Endothelial cell of umbilical vein (primary cell): ENCODE measurements at regions not wholly inside any gene's neighbourhood (a gene's known extent, or its start where the extent isn't known, plus 50 kb on each side); places are given as distances from the start of the nearest gene placed in this dataset.

Experiments used
- BruUV-seq: library from RNA; stranded (reverse); fragments of 400-500 nt; replicated peaks from 2 replicates; lab custom pipeline; 2021; lab: Mats Ljungman, UMichigan
- CTCF ChIA-PET: fragments of 300-600, 350-600 bp; sonication (Branson Sonifier 250); formaldehyde crosslinking; loops from one replicate; lab custom pipeline; 2021; ENCODE audit warnings: antibody characterized with exemption, inconsistent platforms; lab: Charles Lee
- POLR2A ChIA-PET: fragments of 300-600, 350-600 bp; sonication (Branson Sonifier 250); formaldehyde crosslinking; loops from one replicate; lab custom pipeline; 2021; ENCODE audit warnings: antibody characterized with exemption, inconsistent platforms; lab: Charles Lee
- DNase-seq: peaks from one replicate; pipeline ENCODE4 v3.0.0-alpha.2; 2011; ENCODE audit warnings: low read depth, low spot score
- FAIRE-seq: peaks from 2 replicates; lab custom pipeline; 2011; peaks lifted over from hg19 to GRCh38; lab: Jason Lieb, UNC
- H2AFZ ChIP-seq: 2 replicates; pipeline ENCODE4 v1.6.0; 2012; ENCODE audit warnings: low read depth, low read length, control low read depth, inconsistent platforms
- H3K27ac ChIP-seq: 2 replicates; pipeline ENCODE4 v1.5.1; 2011; ENCODE audit warnings: low read depth, mild to moderate bottlenecking, control low read depth, low read length, moderate library complexity; ENCODE audit not compliant: insufficient read depth
- H3K27me3 ChIP-seq, 2 experiments: 2 replicates each; pipeline versions ENCODE4 v1.6.0 to v1.6.1; 2011; ENCODE audit warnings: low read length in 2 of 2, mixed read lengths in 1 of 2; ENCODE audit not compliant: control insufficient read depth in 2 of 2, insufficient read depth in 2 of 2
- H3K36me3 ChIP-seq, 2 experiments: 2 replicates in 1 of 2; 3 replicates in 1 of 2; pipeline ENCODE4 v1.5.1; 2011; ENCODE audit warnings: low read length in 2 of 2, mild to moderate bottlenecking in 1 of 2, moderate library complexity in 1 of 2; ENCODE audit not compliant: control insufficient read depth in 2 of 2, insufficient read depth in 2 of 2; ENCODE audit errors: extremely low read depth in 1 of 2
- H3K4me1 ChIP-seq: 3 replicates; pipeline ENCODE4 v1.5.1; 2011; ENCODE audit warnings: mild to moderate bottlenecking, low read length; ENCODE audit not compliant: control insufficient read depth, insufficient read depth; ENCODE audit errors: extremely low read depth
- H3K4me2 ChIP-seq: 2 replicates; pipeline ENCODE4 v1.6.1; 2011; ENCODE audit warnings: low read length, control low read depth, mixed read lengths; ENCODE audit not compliant: insufficient read depth
- H3K4me3 ChIP-seq, 3 experiments: fragments of 200-600 bp in 1 of 3; sonication (generic), shearing (Covaris generic) in 1 of 3; replicated peaks in 1 of 3; 2 replicates each; pipeline ENCODE4 v1.5.1; 2011 to 2016; ENCODE audit warnings: control low read depth in 3 of 3, low read length in 3 of 3, mild to moderate bottlenecking in 2 of 3, inconsistent platforms in 1 of 3, low read depth in 1 of 3, moderate library complexity in 1 of 3; ENCODE audit not compliant: insufficient read depth in 1 of 3
- H3K79me2 ChIP-seq: 2 replicates; pipeline ENCODE4 v1.6.0; 2012; ENCODE audit warnings: low read length, inconsistent platforms; ENCODE audit not compliant: control insufficient read depth, insufficient read depth
- H3K9ac ChIP-seq: replicated peaks from 2 replicates; pipeline ENCODE3; 2011; ENCODE audit warnings: low read length, control low read depth; ENCODE audit not compliant: insufficient read depth; ENCODE audit errors: extremely low read depth
- H3K9me1 ChIP-seq: replicated peaks from 3 replicates; pipeline ENCODE4 v1.6.0; 2011; ENCODE audit warnings: mild to moderate bottlenecking, low read length; ENCODE audit not compliant: control insufficient read depth, insufficient read depth; ENCODE audit errors: extremely low read depth
- H3K9me3 ChIP-seq: replicated peaks from 2 replicates; pipeline ENCODE4 v1.5.1; 2012; ENCODE audit warnings: low read length, inconsistent platforms; ENCODE audit not compliant: control insufficient read depth, insufficient read depth
- H4K20me1 ChIP-seq: replicated peaks from 2 replicates; pipeline ENCODE3; 2011; ENCODE audit warnings: mild to moderate bottlenecking, low read length; ENCODE audit not compliant: control insufficient read depth, insufficient read depth; ENCODE audit errors: extremely low read depth
- CTCF ChIP-seq, 2 donors: IDR thresholded peaks; 1 replicate in 1 of 2; 2 replicates in 1 of 2; pipeline ENCODE4 v1.5.1; 2011; ENCODE audit warnings: low read length in 2 of 2, mild to moderate bottlenecking in 2 of 2, moderate library complexity in 2 of 2, control low read depth in 1 of 2, inconsistent platforms in 1 of 2, low read depth in 1 of 2; ENCODE audit not compliant: insufficient read depth in 1 of 2; ENCODE audit errors: extremely low read depth in 1 of 2
- EZH2 ChIP-seq: IDR thresholded peaks from 2 replicates; pipeline ENCODE4 v1.6.1; 2012; ENCODE audit warnings: borderline replicate concordance, low read depth, mild to moderate bottlenecking, moderate library complexity, low read length, inconsistent platforms; ENCODE audit not compliant: severe bottlenecking
- FOS ChIP-seq: IDR thresholded peaks from 2 replicates; pipeline ENCODE4 v1.6.1; 2011; ENCODE audit warnings: mild to moderate bottlenecking, low read length, moderate library complexity, borderline replicate concordance; ENCODE audit not compliant: insufficient read depth
- GATA2 ChIP-seq: IDR thresholded peaks from 2 replicates; pipeline ENCODE4 v1.7.0; 2011; ENCODE audit warnings: low read depth, mild to moderate bottlenecking, moderate library complexity, mixed read lengths, low read length; ENCODE audit not compliant: insufficient read length, insufficient read depth
- JUN ChIP-seq: IDR thresholded peaks from 2 replicates; pipeline ENCODE4 v1.6.1; 2011; ENCODE audit warnings: borderline replicate concordance, low read depth; ENCODE audit not compliant: insufficient read length, insufficient read depth
- MYC ChIP-seq: IDR thresholded peaks from one replicate; pipeline ENCODE4 v1.6.1; 2011; ENCODE audit warnings: mild to moderate bottlenecking, low read depth, low read length
- POLR2A ChIP-seq: IDR thresholded peaks from 2 replicates; pipeline ENCODE4 v1.6.1; 2012; ENCODE audit warnings: low read depth, mild to moderate bottlenecking, control low read depth, low read length
- POLR2AphosphoS5 ChIP-seq: IDR thresholded peaks from 2 replicates; pipeline ENCODE4 v1.6.1; 2012; ENCODE audit warnings: low read depth, mild to moderate bottlenecking, control low read depth, low read length, moderate library complexity; ENCODE audit not compliant: insufficient read depth
- dilution Hi-C: fragments of 300-500 bp; cut with MboI; formaldehyde crosslinking; loops from one replicate; pipeline ENCODE4 v1.15.0; 2019; ENCODE audit warnings: low sequenced_read_pairs; ENCODE audit not compliant: extremely low pct_ligation_motif_present
- intact Hi-C: fragments of 100-400 bp; cut with micrococcal nuclease; formaldehyde crosslinking; loops from one replicate; pipeline ENCODE4 v1.10.0; 2022
- TF ChIP-seq, protein P1 (sequence below): IDR thresholded peaks from 2 replicates; pipeline ENCODE4 v1.6.1; 2011; ENCODE audit not compliant: insufficient read depth, insufficient read length

GRCh38 chr20:55784036-55784435, 221.3 kb downstream of the CBLN4 start:
- no peaks in the 10 kb centered on the region for H3K9me1 ChIP-seq
- H3K9me3 ChIP-seq: peaks cover 7% of the 10 kb centered on the region
- no peak overlapping the region for H3K9ac ChIP-seq
- POLR2A ChIA-PET: no interaction called here
- H3K4me1 ChIP-seq: no peaks in the 10 kb centered on the region
- CTCF ChIA-PET: no interaction called here
- no peak overlapping the region for H3K4me3 ChIP-seq
- H3K4me2 ChIP-seq: no peak overlapping the region
- no peaks in the 10 kb centered on the region for H3K36me3 ChIP-seq
- H3K27me3 ChIP-seq: no peaks in the 10 kb centered on the region
- no peaks in the 10 kb centered on the region for H3K79me2 ChIP-seq
- FAIRE-seq (no peak), DNase-seq (no peak)
- intact Hi-C loops (no loop called here), dilution Hi-C loops (no loop called here)
- no peak for TF ChIP-seq CTCF (IDR thresholded peaks at IDR 0.05; ENCODE audit: extremely low read depth in 1 of 2, insufficient read depth in 1 of 2, low read depth in 1 of 2, low read length in 2 of 2)
- no peak for TF ChIP-seq POLR2A
- no peak for TF ChIP-seq GATA2
- TF ChIP-seq, protein P1, sequence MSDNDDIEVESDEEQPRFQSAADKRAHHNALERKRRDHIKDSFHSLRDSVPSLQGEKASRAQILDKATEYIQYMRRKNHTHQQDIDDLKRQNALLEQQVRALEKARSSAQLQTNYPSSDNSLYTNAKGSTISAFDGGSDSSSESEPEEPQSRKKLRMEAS: no peak
- TF ChIP-seq EZH2: no peak
- TF ChIP-seq FOS: no peak
- no peak for TF ChIP-seq POLR2AphosphoS5
- TF ChIP-seq JUN: no peak
- TF ChIP-seq MYC: no peak
- H4K20me1 ChIP-seq: no peaks in the 10 kb centered on the region
- H3K27ac ChIP-seq: no peak overlapping the region
- H2AFZ ChIP-seq: no peak overlapping the region
- BruUV-seq: no TSS peak
